NCI-H510A treated with DMSO at 0.1 percent for 48 hours (cell line): ENCODE measurements at regions not wholly inside any gene's neighbourhood (a gene's known extent, or its start where the extent isn't known, plus 50 kb on each side); places are given as distances from the start of the nearest gene placed in this dataset.
A peak's percentile ranks its signal among the peaks of the same experiment; 100 is the strongest.

Source experiments
- DNase-seq: peaks from one replicate; lab custom pipeline; 2025; lab: John Stamatoyannopoulos, UW

- DNase-seq: no peak
Observed at GRCh38 chr6:125491860-125492618, 190.3 kb upstream of the HDDC2 start.

GRCh38 chr6:125498606-125499005, 196.8 kb upstream of the HDDC2 start:
- no peak for DNase-seq

GRCh38 chr6:125499535-125499934, 197.8 kb upstream of the HDDC2 start:
- DNase-seq: no peak

- no peak for DNase-seq
Observed at GRCh38 chr6:125503181-125503580, 201.4 kb upstream of the HDDC2 start.

- DNase-seq: peak; percentile 62
Observed at GRCh38 chr6:125507987-125508655, 206.4 kb upstream of the HDDC2 start.

GRCh38 chr6:125508793-125509192, 207.0 kb upstream of the HDDC2 start:
- no peak for DNase-seq

- no peak for DNase-seq
Observed at GRCh38 chr6:125509477-125509876, 207.7 kb upstream of the HDDC2 start.

GRCh38 chr6:125510405-125510804, 208.6 kb upstream of the HDDC2 start:
- DNase-seq: no peak

GRCh38 chr6:125511809-125512396, 210.1 kb upstream of the HDDC2 start:
- DNase-seq: peak; percentile 10

- no peak for DNase-seq
Observed at GRCh38 chr6:125512621-125513020, 210.9 kb upstream of the HDDC2 start.

GRCh38 chr6:125513978-125514377, 212.2 kb upstream of the HDDC2 start:
- no peak for DNase-seq

- no peak for DNase-seq
Observed at GRCh38 chr6:125516644-125517043, 214.9 kb upstream of the HDDC2 start.

GRCh38 chr6:125519367-125519766, 217.6 kb upstream of the HDDC2 start:
- DNase-seq: no peak

GRCh38 chr6:125524356-125524755, 222.6 kb upstream of the HDDC2 start:
- no peak for DNase-seq

GRCh38 chr6:125526007-125526720, 223.3 kb upstream of the HEY2 start:
- no peak for DNase-seq

GRCh38 chr6:125528621-125529041, 220.8 kb upstream of the HEY2 start:
- no peak for DNase-seq

- DNase-seq: no peak
Observed at GRCh38 chr6:125529061-125529460, 220.4 kb upstream of the HEY2 start.

- no peak for DNase-seq
Observed at GRCh38 chr6:125533710-125534397, 215.6 kb upstream of the HEY2 start.

GRCh38 chr6:125534430-125535263, 214.8 kb upstream of the HEY2 start:
- no peak for DNase-seq

GRCh38 chr6:125537090-125537489, 212.3 kb upstream of the HEY2 start:
- no peak for DNase-seq

- DNase-seq: no peak
Observed at GRCh38 chr6:125539892-125540291, 209.5 kb upstream of the HEY2 start.
